NCI-H748 treated with DMSO at 0.1 percent for 48 hours (cell line): ENCODE measurements at regions not wholly inside any gene's neighbourhood (a gene's known extent, or its start where the extent isn't known, plus 50 kb on each side); places are given as distances from the start of the nearest gene placed in this dataset.

ENCODE experiments used
- DNase-seq: peaks from one replicate; lab custom pipeline; 2025; lab: John Stamatoyannopoulos, UW

DNA sequence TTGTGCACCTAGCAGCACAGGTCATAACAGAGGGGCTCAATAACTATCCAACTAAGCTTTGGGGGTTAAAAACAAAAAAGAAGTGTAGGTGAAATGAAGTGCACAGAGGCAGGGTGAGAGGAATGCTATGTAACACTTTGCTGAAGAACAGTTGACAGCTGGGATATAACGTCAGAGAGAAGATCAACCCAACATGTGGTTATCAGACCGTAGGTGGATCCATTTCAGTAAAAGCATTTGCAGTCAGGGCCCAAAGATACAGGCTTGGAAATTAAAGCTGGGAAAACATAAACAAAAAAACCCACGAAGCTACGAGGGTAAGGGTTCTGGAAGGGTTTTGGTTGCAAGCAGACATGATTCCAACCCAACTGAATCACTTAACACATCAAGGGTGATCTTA, 377.5 kb upstream of the NR2F2 start:
- DNase-seq = no peak

DNA sequence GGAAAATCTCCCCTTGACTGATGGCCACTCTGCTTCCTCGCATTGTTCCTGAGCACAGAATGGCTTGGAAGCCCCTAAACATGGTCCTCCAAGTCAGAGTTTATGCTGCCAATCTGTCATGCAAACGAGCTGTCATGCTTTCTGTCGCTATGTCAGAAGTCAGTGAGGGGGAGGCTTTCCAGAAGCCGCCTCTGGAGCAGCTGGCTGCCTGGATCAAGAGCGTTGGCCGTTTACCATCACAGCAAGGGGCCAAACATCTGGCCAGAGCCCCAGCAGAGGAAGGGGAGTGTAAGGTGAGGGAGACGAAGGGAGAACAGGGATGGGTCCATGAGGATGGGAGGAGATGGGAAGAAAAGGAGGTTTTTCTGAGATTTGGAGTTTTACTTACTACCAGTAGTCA, 372.6 kb upstream of the NR2F2 start:
- DNase-seq = no peak

DNA sequence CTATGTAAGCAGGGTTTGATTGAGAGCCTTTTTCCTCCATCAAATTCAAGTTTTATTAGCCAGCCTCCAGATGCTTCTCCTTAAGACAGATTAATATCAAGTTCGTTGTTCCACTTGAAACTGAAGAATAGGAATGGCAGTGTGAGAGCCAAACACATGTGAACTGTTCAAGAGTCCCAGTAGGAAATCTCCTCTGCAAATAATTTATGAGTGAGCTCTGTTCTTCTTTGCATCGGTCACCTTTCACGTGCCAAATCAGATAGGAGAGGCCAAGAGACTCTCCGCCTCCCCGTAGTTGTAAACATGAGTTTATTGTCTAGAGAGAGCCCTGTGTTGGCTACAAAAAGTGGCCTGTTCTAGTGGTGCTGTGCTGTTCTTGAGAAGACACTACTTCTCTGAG, 372.1 kb upstream of the NR2F2 start:
- DNase-seq = no peak

DNA sequence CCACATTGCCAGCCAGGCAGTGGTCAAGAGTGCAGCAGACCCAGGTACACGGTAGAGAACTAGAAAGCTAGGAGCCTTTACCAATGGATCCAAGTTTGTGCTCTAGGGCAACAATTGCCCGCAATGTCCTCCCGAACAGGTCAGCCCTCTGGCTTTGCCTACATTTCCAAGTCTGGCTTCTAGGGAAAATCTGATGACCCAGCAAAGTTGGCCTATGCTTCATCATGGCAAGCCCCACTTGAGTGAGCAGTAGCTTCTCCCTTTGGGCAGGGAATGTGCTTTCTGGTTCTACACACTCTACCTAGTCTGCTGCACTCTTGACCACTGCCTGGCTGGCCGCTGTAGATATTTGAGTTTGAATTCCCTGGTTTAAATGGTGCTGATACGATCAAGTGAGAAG, 361.6 kb upstream of the NR2F2 start:
- DNase-seq = no peak

DNA sequence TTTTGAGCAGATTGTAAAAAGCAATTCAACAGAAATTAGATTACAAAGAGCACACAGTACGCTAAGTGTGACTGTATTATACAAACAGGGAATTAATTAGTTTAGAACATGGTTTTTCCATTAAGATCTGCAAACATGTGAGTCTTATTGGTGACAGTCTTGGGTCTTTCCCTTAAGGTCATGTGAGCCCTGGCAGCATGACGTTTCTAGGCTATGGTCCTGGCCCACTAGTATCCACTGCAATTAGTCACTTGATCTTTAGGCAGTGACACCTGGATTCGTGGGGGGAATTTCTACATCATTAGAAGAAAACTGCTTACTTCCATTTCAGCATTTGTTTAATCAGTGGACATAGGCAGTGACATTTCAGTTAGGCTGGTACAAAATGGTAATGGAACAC, 360.2 kb upstream of the NR2F2 start:
- no peak for DNase-seq

DNA sequence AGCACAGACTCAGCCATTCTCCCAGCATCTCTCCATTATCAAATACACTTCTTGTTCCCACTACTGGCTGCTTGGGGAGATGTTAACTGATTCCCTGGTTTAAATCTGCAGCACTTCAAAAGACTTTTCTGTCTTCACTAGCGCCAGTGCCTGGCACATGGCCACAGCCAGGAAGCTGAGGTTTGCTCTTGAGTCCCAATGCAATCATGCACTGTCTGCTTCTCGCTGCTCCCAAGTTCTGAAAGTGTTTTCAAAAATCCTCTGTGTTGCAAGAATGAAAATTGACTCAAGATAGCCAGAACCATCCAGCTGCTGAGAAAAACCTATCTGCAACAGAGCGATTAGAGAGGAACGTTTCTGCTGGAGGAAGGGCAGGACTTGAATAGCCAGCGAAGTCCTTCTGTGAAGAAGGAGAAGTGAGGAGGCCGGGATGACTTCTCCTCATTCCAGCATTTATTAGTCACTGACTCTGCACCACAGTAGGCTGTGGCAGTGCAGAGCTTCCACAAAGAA, 358.4 kb upstream of the NR2F2 start:
- no peak for DNase-seq

DNA sequence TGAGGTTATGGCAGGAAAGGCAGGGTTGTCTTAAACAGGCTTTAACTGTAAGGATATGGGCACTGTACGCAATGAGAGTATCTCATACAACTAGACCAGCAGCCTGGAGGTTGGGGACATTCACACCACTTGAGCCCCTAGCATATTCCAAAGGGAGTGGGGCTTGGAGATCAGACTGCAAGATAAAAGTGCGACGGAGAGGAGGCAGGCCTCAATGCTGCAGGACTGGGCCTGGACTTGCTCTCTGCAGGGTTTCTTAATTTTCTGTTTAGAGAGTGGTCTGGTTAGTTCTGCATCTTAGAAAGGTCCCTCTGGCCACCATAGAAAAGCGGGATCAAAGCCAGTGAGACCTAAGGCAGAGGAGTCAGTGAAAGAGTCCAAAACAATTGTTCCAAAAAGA, 357.7 kb upstream of the NR2F2 start:
- DNase-seq = no peak

DNA sequence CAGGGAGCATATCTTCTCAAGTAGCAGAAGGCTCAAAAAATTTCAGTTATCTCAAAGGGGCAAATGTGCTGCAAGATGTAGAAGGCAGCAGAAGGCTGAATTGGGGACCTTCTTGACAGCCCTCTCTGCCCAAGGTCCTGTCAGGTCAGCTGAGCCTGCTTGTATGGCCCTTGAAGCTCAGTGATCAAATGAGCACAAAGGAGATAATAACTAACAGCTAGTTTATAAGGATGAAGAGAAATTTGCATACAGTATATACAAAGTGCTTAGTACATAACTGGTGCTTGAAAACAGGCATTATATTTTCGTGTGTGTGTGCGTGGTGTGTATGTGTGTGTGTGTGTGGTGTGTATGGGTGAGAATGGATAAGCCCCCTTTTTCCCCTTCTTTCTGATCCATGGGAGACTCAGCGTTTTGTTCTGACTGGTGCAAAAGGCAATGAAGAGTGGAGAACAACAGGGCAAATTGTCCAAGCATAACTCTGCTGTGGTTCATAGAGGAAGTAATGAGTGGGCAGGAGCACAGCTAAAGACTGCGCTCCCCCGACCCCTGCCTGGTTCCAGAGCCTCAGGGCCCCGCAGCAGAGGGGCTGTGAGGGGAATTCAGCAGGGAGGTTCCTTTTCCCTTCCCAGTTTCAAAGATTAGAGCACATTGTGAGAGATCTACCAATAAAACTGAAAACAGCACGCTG, 356.8 kb upstream of the NR2F2 start:
- no peak for DNase-seq

DNA sequence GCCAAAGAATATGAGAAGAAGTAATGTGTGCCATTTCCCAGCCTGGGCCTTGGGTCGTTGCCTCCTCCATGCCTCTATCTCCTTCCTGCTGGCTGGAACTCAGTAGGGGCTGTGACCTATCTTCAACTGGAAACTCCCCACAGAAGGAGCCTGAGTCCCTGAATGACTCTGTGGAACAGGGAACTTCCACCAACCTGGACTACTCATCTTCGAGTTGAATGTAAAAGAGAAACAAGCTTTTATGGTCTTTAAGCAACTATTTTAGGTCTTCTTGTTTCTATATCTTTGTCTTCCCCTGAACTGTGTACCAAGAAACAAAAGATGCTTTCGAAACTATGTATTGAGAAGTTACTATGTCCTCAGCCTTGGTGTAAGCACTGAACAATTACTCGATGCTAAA, 355.3 kb upstream of the NR2F2 start:
- DNase-seq = no peak

DNA sequence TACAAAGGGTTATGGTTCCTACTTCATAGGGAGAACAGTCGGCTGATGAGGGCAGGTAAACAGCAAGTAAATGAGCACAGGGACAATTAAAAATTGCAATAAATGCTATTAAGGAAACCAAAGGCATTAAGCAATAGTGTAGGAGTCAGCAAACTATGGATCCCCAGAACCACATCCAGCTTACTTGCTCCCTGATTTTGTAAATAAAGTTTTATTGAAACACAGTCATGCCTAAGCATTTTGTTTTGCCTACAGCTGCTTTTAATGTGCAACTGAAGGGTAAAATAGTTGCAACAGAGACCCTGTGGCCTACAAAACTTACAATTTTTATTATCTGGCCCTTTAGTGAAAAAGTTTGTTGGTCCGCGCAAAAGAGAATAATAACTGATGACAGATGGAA, 351.2 kb upstream of the NR2F2 start:
- no peak for DNase-seq

DNA sequence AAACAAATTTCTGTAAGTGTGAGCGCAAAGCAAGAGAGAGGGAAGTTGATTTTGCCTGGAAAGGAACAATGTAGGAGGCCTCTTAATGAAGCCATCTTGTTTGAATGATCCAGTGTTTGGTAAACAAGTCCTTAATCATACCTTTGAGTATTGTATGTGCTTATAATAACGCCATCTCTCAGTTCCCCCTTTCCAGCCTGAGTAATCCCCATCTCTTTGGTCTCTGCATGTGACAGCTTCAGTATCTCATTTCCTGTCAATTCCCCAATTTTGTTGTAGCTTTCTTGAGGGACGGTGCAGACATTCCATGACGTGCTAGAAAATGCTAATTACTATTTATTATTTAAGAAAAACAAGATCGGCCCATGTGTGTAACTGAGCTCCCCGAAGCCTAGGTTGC, 349.3 kb upstream of the NR2F2 start:
- DNase-seq = no peak

DNA sequence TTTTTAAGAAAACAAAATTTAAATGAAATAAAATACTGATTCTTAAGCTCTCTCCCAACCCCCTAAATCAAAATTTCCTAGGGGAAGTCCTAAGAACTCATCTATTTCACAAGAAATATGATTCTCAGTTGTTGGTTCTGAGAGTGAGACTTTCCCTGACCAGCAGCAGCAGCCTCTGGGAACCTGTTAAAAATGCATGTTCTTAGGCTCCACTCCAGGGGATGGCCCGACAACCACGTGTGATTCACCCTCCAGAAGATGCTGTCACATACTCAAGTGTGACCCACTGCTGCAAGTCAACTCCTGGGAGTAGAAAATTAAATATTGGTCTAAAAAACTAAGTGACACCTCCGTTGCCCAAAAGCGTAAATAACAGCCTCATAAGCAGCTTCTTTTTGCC, 343.2 kb upstream of the NR2F2 start:
- no peak for DNase-seq

DNA sequence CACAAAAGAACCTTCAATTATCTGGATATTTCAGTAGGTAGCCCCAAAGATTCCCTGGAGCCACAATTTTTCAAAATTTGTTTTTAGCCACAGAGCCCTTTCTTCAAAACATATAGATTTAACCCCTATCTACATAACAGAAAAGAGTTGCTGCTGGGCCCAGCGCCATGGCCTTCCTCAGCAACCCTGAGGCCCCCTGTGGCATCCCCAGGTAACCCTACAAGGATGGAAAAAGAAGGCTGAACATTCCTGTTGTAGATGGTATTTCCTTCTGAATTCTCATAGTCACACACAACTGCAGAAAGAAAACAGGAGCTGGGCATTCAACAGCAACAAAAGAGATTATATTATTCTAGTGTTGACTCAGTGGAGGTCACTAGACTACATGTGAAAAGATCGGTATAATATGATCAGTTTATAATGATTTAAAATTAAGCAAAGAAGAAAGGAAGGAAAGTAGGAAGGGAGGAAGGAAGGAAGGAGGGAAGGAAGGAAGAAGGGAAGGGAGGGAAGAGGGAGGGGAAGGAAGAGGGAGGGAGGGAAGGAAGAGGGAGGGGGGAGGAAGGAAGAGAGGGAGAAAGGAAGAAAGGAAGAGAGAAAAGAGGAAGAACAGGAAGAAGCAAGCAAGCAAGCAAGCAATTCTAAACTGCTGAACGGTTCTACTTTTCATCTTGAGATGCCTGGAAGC, 342.5 kb upstream of the NR2F2 start:
- DNase-seq = no peak

DNA sequence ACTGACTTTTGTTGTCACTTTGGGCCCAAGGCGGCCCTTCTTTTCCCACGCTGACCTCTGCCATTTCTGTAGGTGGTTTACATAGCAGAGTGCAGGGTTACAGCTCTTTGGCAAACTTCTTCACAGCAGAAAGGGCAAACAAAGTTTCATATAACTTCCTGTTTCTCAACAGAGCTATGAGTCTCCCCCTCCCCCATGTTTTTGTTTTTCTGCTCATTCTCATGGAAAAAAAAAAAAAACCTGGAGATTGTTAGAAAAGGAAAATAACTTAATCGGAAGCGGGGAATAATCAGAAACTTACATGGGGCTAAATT, 342.0 kb upstream of the NR2F2 start:
- DNase-seq = no peak

DNA sequence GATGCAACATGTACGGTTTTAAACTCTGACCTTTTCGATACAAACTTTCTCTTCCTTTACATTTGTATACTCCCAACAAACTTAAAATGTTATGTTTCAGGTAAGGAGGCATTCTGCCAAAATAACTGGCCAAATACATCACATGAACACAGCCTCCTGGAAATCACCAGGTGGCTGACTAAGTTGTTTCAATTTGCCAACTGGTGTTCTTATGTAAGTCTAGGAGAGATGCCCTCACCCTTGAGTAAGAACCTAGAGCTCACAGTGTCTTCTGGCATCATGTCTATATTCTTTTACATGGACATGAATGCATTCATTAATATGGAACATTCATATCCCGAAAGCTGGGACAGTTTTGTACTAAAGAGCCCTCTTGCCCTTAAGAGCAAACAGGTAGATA, 341.1 kb upstream of the NR2F2 start:
- no peak for DNase-seq

DNA sequence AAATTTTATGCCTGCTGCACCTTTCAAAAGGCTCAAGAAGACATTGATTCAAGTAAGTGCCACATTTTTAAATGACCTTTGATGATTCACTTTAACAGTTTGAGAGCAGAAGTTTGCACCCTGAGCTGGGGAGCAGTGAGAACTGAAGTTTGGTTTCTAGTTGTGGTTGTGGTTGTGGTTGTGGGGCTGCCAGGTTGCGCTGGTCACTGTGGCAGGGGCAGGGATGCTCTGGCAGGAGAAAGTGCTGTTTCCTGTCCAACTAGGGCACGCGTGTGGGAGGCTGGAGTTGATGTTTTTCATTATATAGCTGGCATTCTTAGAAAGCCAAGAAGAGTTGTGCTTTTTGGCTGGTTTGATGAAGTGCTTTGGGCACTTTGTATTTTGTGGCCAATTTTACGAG, 339.7 kb upstream of the NR2F2 start:
- DNase-seq = no peak

DNA sequence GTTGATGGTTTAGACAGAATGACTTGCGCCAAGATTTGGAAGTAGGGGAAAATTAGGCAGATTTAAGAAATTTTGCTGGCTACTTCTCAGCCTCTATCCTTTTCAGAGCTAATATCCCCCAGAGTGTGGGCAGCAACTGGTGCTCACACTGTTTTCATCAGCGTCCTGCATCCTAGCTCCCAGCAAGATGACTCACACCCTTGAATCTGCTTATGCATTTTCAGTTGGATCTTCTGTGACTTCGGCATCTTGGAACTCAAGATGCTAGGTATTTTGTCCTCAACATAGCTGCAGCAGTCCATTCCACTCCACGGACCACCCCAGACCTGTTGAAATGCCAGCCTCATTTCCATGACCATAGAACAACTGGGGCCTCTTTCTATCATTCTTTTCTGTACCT, 336.1 kb upstream of the NR2F2 start:
- DNase-seq = no peak

DNA sequence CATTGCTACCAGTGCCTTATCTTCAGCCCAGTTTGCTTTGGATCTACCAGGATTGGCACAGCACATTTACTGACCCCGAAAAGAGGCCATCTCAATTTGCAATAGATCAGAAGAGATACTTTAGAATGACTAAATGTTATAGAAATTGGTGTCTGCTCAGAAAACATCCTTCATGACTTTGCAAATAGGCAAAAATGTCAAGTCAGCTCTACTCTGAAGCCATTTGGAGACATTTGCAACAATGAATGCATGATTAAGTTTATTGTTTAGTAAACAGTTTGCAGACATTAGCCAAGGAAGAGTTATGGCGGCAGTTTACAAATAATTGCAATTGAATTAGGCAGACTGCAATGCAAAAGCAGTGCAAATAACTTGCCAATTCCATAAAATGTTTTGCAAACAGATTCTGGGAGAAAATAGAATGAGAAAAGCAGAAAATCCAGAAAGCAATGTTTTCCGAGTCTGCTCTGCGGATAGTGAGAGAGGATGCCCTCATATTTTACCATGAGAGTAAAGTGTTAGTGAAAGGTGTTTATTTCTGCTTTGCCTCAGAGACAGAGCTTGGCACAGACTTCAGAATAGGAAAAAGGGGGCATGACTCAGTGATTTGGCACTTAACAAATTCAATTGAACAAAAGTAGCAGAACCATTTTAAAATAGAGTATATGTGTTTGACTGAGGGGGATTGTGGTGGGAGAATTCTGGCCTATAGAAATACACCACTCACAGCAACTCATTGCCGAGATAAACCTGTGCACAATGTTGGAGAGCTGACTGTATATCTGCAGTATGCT, 334.9 kb upstream of the NR2F2 start:
- no peak for DNase-seq

DNA sequence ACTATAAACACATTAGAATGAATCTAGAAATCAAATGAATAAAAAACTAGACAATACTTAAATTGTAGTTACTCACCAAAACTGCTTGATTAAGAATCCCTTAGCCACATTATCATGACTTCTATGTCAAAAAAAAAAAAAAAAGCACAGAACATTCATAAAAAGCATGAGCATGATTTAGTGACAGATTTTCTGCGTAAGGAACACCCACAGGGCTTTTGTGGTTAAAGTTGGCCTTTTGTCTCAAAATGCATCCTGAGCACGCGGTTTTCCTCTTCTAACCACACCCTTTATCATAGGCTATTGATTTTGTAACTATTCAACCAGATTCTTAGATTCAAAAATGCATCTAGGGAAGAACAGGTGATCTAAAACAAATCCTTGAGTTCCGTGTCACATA, 334.0 kb upstream of the NR2F2 start:
- no peak for DNase-seq

DNA sequence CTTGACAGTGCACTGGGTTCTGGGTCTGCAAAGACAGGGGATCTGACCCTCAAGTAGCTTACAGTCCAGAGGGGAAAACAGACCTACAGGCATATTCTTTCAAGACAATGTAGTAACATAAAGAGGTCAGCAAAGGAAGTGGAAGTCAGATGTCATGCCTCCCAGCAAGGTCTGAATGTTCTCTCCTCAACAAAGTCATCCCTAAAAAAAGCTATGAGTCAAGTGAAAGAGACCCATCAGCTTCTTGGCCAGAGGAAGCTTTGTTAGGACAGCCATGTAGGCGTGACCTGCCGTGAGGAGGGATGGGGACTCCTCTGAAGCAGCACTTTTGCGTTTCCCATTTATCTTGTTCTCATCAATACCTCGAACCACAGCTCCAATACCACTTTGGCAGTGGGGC, 331.6 kb upstream of the NR2F2 start:
- DNase-seq = no peak

DNA sequence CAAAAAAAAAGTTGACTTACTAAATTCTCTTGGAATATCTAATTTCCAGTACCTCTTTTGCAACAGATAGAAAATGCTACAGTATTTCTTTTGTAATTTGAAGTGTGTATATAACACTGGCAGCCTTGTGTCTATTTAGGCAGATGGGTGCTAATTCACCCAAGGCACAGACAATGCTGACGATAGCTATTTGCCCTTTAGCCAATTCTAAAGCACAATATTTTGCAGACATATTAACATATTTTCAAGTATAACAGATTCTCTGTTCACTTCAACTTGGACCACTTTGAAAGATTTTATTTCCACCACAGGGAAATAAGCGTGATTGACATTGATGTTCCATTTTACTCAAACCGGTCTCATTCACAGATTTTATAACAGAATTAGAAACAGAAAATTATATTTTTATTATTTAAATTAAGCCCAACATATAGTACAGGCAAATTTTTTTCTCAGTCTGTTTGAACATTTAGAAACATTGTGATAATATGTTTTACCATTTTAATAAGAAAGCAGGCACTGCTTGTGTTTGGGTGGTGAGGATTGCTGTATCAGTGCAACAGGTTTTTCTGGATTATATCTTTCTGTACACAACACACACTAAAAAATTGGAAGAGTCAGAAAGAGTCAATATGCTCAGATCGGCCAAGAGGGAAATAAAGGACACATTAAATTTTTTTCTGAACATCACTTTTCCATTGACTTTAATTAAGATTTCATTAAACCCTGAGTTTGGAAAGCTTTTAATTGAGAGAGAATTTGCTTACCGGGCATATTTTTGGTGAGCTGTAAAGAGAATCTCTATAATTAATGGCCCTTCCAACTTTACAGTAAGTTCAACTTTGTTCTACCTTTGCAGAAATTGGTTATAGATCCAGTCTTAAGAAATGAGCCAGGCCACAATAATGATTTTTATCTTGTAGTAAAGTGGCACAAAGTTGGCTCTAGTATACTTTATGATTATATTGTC, 327.3 kb upstream of the NR2F2 start:
- DNase-seq = no peak

DNA sequence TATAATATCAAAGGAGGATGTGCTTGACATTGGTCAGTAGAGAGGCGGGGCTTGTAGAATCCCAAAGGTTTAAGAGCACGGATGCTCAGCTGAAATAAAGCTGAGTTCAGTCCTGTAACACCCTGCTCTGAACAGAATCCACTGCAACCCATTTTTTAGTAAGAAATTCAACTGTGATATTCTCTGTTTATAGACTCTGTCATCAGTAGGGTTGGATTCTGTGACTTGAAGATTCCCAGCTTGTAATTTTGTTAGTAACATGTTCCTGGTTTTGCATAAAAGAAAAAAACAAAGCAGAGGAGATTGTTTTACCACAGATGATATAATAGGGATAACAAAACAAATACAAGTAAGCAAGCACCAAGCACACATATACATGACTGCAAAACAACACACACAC, 324.6 kb upstream of the NR2F2 start:
- no peak for DNase-seq
